ENCODE measurements at regions not wholly inside any gene's neighbourhood (a gene's known extent, or its start where the extent isn't known, plus 50 kb on each side); places are given as distances from the start of the nearest gene placed in this dataset.

DNA sequence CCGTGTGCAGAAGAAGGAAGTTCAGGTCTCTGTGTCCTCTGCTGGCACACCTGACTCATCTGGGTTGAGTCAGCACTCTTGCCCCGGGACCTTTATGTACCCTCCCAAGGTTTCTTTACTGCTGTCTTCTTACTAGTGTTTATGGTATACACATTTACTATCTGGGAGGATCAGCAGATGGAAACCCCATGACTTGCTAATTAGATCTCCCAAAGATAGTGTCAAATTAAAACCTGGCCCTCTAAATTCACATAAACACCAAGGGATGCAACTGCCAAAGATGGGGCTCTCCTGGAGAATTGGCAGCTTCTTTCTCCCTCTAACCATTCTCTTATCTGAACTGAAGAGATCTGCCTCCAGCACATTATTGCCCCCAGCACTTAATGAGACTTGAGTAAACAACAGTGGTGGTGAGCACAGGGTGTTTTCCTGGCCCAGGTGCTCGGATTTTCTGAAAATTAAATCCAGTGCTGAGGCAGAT, 718.1 kb upstream of the SOX9 start:
- POLR2A ChIA-PET = no interaction called here
- DNase-seq (ENCODE audit: low read depth in 1 of 2, low spot score in 1 of 2) = peak; percentile 17 to 33

DNA sequence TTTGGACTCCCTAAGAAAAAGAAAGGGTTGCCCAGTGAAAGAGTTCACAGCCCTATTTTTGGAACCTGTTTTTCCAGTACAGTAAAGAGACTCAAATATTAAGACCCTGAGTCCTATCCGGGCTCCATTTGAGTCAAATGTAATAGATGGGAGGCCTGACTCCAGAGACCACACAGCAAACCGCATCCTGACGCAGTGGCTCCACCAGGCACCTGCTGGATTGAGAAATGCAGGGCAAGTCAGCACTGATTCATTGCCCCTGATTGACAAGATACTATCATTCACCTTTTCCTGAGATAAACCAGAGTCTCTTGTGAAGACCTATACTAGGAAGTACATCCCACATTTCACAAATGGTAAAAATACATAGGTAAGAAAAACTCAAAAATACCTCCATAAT, 715.7 kb upstream of the SOX9 start:
- ChIA-PET POLR2A (no interaction called here), CTCF (no interaction called here)
- no peak for ATAC-seq
- TF ChIP-seq JUNB (IDR thresholded peaks at IDR 0.05) (0 out of 2 replicates have a peak, but pooled peaks have one; percentile 22), ZSCAN20 (CRISPR knock-in tag; IDR thresholded peaks at IDR 0.05) (no peak)
- peaks cover 26% of the 10 kb centered on the region for H3K4me1 ChIP-seq
- no peak overlapping the region for H3K27ac ChIP-seq
- H3K4me3 ChIP-seq = no peak overlapping the region
- H3K4me2 ChIP-seq = no peak overlapping the region
- no peaks in the 10 kb centered on the region for H3K9me3 ChIP-seq
- DNase-seq (ENCODE audit: low read depth in 1 of 2, low spot score in 1 of 2) = peak in 1 of 2 experiments; percentile 5
- WGBS (ENCODE audit: missing lambda C conversion rate) = 63% methylated on average over 3 of the region's 3 CpGs
- FAIRE-seq = no peak

More for the DNA sequence above, 718.1 kb upstream of the SOX9 start:
- Histone ChIP-seq H3K4me2 (peak overlapping the region; percentile 41), H3K27ac (peak overlapping the region; percentile 29 to 37; a peak in 2 of 6 replicates), H3K4me3 (no peak overlapping the region), H3K4me1 (peaks cover 9% of the 10 kb centered on the region; the same call in 2 of the 3 replicates), H3K9me3 (no peaks in the 10 kb centered on the region)
- WGBS (ENCODE audit: missing lambda C conversion rate) = 19% methylated on average over 3 of the region's 3 CpGs
- CTCF ChIA-PET = interaction anchor here (1.0 to 1.8 kb wide), 3 partner anchors 10 to 635 kb away, joined by 3 to 6 read pairs (median 4); no protein-coding TSS in a partner anchor
- peak; percentile 39 for TF ChIP-seq MAFK (IDR thresholded peaks at IDR 0.05; ENCODE audit: partially characterized antibody)
- TF ChIP-seq ESRRA (IDR thresholded peaks at IDR 0.05; ENCODE audit: borderline replicate concordance, low read length) = no peak
- peak; percentile 51 to 67; a peak in 2 of 6 replicates for ATAC-seq
- no peak for FAIRE-seq

- peak; percentile 23 for FAIRE-seq
- CTCF ChIA-PET = interaction anchor here (1.1 to 1.8 kb wide), 3 partner anchors 10 to 53 kb away, joined by 3 to 5 read pairs (median 4); no protein-coding TSS in a partner anchor
Measured at GRCh38 chr17:71407981-71408380, 712.8 kb upstream of the SOX9 start.

GRCh38 chr17:71409137-71409536, 711.7 kb upstream of the SOX9 start:
- Histone ChIP-seq H3K4me2 (peak overlapping the region; percentile 53), H3K4me3 (no peak overlapping the region), H3K9me3 (no peaks in the 10 kb centered on the region), H3K4me1 (peaks cover 40% of the 10 kb centered on the region), H3K27ac (peak overlapping the region; percentile 48 to 51; a peak in 4 of 6 replicates)
- 35% methylated on average over 1 of the region's 1 CpG for WGBS (ENCODE audit: missing lambda C conversion rate)
- ChIA-PET POLR2A (interaction anchor here (0.6 to 0.7 kb wide), 3 partner anchors 622 to 1052 kb away, joined by 4 to 12 read pairs (median 4); partner anchors contain the start of gene SOX9), CTCF (interaction anchor here (0.7 to 1.8 kb wide), 3 partner anchors 13 to 53 kb away, joined by 3 to 4 read pairs (median 4); no protein-coding TSS in a partner anchor)
- FAIRE-seq = peak; percentile 84
- peak in 1 of 2 experiments; percentile 43 for DNase-seq (ENCODE audit: low read depth in 1 of 2, low spot score in 1 of 2)
- ATAC-seq = peak; percentile 21 to 58; a peak in 3 of 6 replicates
- TF ChIP-seq ELK1 (IDR thresholded peaks at IDR 0.05; ENCODE audit: low read depth, low read length) = no peak
- TF ChIP-seq POLR2AphosphoS2 (conservative IDR thresholded peaks at IDR 0.05; ENCODE audit: low read length) = no peak
- TF ChIP-seq RFX5 (IDR thresholded peaks at IDR 0.05) = no peak
- TF ChIP-seq, protein P1, sequence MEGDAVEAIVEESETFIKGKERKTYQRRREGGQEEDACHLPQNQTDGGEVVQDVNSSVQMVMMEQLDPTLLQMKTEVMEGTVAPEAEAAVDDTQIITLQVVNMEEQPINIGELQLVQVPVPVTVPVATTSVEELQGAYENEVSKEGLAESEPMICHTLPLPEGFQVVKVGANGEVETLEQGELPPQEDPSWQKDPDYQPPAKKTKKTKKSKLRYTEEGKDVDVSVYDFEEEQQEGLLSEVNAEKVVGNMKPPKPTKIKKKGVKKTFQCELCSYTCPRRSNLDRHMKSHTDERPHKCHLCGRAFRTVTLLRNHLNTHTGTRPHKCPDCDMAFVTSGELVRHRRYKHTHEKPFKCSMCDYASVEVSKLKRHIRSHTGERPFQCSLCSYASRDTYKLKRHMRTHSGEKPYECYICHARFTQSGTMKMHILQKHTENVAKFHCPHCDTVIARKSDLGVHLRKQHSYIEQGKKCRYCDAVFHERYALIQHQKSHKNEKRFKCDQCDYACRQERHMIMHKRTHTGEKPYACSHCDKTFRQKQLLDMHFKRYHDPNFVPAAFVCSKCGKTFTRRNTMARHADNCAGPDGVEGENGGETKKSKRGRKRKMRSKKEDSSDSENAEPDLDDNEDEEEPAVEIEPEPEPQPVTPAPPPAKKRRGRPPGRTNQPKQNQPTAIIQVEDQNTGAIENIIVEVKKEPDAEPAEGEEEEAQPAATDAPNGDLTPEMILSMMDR (IDR thresholded peaks at IDR 0.05) = no peak
- TF ChIP-seq HOXA7 (CRISPR knock-in tag; IDR thresholded peaks at IDR 0.05) = no peak
- no peak for TF ChIP-seq ATOH8 (CRISPR knock-in tag; IDR thresholded peaks at IDR 0.05; ENCODE audit: low read depth)
- TF ChIP-seq HEYL (CRISPR knock-in tag; IDR thresholded peaks at IDR 0.05) = no peak
- no peak for TF ChIP-seq CEBPB (IDR thresholded peaks at IDR 0.05)

More at GRCh38 chr17:71407981-71408380, 712.8 kb upstream of the SOX9 start:
- peak overlapping the region in 1 of 2 experiments; percentile 51; a peak in 2 of 6 replicates for H3K27ac ChIP-seq
- H3K4me1 ChIP-seq = peaks cover 29% of the 10 kb centered on the region
- no peak for DNase-seq (ENCODE audit: low read depth in 1 of 2, low spot score in 1 of 2)
- H3K4me2 ChIP-seq = no peak overlapping the region
- TF ChIP-seq JUNB (IDR thresholded peaks at IDR 0.05) (no peak), EHMT2 (IDR thresholded peaks at IDR 0.05; ENCODE audit: low read depth) (no peak), NFE2L2 (conservative IDR thresholded peaks at IDR 0.05; ENCODE audit: low read length) (no peak), POLR2A (IDR thresholded peaks at IDR 0.05; ENCODE audit: low read length) (no peak), CBX8 (IDR thresholded peaks at IDR 0.05) (no peak), EP300 (IDR thresholded peaks at IDR 0.05) (no peak), TP53 (CRISPR knock-in tag; IDR thresholded peaks at IDR 0.05) (no peak), ZSCAN20 (CRISPR knock-in tag; IDR thresholded peaks at IDR 0.05) (no peak), FOSB (CRISPR knock-in tag; IDR thresholded peaks at IDR 0.05) (no peak), PBX3 (IDR thresholded peaks at IDR 0.05) (no peak)
- TF ChIP-seq, protein P1 (IDR thresholded peaks at IDR 0.05) = no peak
- TF ChIP-seq, protein P2, sequence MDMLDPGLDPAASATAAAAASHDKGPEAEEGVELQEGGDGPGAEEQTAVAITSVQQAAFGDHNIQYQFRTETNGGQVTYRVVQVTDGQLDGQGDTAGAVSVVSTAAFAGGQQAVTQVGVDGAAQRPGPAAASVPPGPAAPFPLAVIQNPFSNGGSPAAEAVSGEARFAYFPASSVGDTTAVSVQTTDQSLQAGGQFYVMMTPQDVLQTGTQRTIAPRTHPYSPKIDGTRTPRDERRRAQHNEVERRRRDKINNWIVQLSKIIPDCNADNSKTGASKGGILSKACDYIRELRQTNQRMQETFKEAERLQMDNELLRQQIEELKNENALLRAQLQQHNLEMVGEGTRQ (IDR thresholded peaks at IDR 0.05) = no peak
- no peak overlapping the region for H3K4me3 ChIP-seq
- WGBS (ENCODE audit: missing lambda C conversion rate) = 83% methylated on average over 9 of the region's 9 CpGs
- no peaks in the 10 kb centered on the region for H3K9me3 ChIP-seq
- ATAC-seq = no peak
- POLR2A ChIA-PET = no interaction called here
